AG09319 (cell line): ENCODE measurements at regions not wholly inside any gene's neighbourhood (a gene's known extent, or its start where the extent isn't known, plus 50 kb on each side); places are given as distances from the start of the nearest gene placed in this dataset.

Source experiments
- DNase-seq: peaks from one replicate; pipeline ENCODE4 v3.0.0-alpha.2; 2010; ENCODE audit warnings: low read depth; ENCODE audit errors: extremely low read depth
- CTCF ChIP-seq: IDR thresholded peaks from 2 replicates; pipeline ENCODE4 v1.5.1; 2011; ENCODE audit warnings: low read depth, mild to moderate bottlenecking, inconsistent platforms, low read length, moderate library complexity

- no peak for DNase-seq
- TF ChIP-seq CTCF = no peak
Measured at GRCh38 chr18:45119876-45120275, 439.2 kb downstream of the SETBP1 start.

DNA sequence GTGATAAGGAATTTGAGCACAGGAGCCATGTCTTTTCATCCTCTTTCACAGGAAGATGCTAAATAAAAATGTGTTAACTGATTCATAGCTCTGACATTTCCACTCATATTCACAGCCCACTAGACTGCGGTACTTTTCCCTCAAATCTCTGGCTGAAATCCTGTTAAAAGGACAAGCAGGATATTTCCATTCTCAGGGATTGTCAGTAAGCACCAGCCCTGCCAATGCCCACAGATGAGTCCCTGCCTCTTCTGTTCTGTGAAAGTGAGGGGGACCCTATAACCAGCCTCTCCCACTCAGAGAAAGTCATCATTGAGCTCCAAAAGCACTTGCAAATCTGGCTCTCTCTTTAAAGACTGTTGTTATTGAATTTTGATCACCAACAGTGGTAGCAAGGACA, 440.5 kb downstream of the SETBP1 start:
- TF ChIP-seq CTCF = no peak
- no peak for DNase-seq

- TF ChIP-seq CTCF = no peak
- DNase-seq = no peak
Measured at GRCh38 chr18:45122506-45122905, 441.8 kb downstream of the SETBP1 start.

DNA sequence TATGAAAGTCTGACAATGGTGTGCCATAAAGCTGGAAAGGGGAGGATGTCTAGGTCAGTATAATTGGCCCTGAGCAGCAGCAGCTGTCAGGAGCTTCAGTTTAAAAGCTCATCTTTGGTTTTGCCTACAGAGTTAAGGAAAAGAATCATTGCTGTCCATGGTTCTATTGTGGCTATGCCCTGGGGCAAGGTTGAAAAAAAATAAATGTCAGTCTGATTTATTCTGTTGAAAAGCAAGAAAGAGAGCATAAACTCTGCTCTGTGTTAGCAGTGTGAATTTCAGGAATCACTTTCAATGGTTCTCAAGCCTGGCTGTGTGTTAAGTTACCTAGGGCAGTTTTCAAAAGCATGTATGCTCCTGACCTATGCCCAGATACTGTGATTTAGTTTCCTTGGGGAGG, 446.7 kb downstream of the SETBP1 start:
- no peak for TF ChIP-seq CTCF
- no peak for DNase-seq

DNA sequence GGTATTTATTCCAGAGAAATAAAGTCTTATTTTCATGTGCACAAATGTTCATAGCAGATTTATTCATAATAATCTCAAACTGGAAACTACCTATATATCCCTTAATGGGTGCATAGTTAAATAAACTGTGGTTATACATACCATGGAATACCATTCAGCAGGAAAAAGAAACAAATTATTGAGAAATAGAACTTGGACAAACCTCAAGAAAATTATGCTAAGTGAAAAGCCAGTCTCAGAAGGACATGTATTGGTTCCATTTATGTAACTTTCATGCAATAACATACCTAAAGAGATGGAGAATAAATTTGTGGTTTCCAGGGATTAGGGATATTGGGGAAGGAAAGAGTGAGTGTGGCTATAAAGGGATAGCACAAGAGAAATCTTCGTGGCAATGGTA, 452.6 kb downstream of the SETBP1 start:
- no peak for DNase-seq
- no peak for TF ChIP-seq CTCF

GRCh38 chr18:45136381-45137086, 455.8 kb downstream of the SETBP1 start:
- no peak for DNase-seq
- no peak for TF ChIP-seq CTCF

DNA sequence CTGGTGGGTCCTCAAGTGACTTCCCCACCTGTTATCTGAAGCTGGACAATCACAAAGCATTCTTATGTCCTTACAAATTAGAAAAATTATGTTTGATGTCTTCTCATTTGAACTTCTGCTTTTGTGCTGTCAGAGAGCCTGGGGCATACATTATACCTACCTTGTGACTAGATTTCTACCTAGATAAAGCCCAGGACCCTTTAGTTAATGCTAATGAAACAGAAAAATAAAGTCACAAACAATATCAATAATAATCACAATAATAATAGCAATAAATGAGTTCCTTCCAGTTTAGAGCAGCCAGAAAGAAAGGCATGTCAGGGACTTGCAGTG, 456.4 kb downstream of the SETBP1 start:
- DNase-seq = no peak
- no peak for TF ChIP-seq CTCF
